Panc1 (cell line): ENCODE measurements at regions not wholly inside any gene's neighbourhood (a gene's known extent, or its start where the extent isn't known, plus 50 kb on each side); places are given as distances from the start of the nearest gene placed in this dataset.

ENCODE experiments used
- ATAC-seq: fragments of 200-7000 bp; cut with Tn5 transposase; 2 replicates; pipeline ENCODE4 v1.9.1; 2020; ENCODE audit warnings: mild to moderate bottlenecking, moderate library complexity
- BruUV-seq: library from RNA; stranded (reverse); fragments of 400-500 nt; replicated peaks from 2 replicates; lab custom pipeline; 2021; lab: Mats Ljungman, UMichigan
- CTCF ChIA-PET: fragments of 300-600 bp; sonication (Branson Sonifier 250); formaldehyde crosslinking; loops from one replicate; lab custom pipeline; 2022; ENCODE audit warnings: antibody characterized with exemption; lab: Charles Lee
- POLR2A ChIA-PET: fragments of 300-600 bp; sonication (Branson Sonifier 250); formaldehyde crosslinking; loops from one replicate; lab custom pipeline; 2022; ENCODE audit warnings: antibody characterized with exemption; lab: Charles Lee
- DNase-seq: peaks from one replicate; pipeline ENCODE4 v3.0.0-alpha.2; 2010; ENCODE audit warnings: low read depth, low spot score
- H3K27ac ChIP-seq: 2 replicates; pipeline ENCODE4 v1.5.1; 2011; ENCODE audit warnings: mild to moderate bottlenecking, low read length, inconsistent platforms
- H3K27me3 ChIP-seq: fragments of 200-500 bp; sonication (Bioruptor generic); 2 replicates; pipeline ENCODE4 v1.6.0; 2014; ENCODE audit warnings: low read length, inconsistent platforms; ENCODE audit not compliant: control insufficient read depth, insufficient read depth
- H3K36me3 ChIP-seq: fragments of 200-500 bp; sonication (Bioruptor generic); 2 replicates; pipeline ENCODE4 v1.5.1; 2014; ENCODE audit warnings: inconsistent platforms, mild to moderate bottlenecking, low read length, moderate library complexity; ENCODE audit not compliant: control insufficient read depth, insufficient read depth
- H3K4me1 ChIP-seq: 2 replicates; pipeline ENCODE4 v1.5.1; 2011; ENCODE audit warnings: inconsistent platforms, mild to moderate bottlenecking, low read length, moderate library complexity; ENCODE audit not compliant: control insufficient read depth, insufficient read depth
- H3K4me3 ChIP-seq, 2 experiments: 2 replicates each; pipeline ENCODE4 v1.5.1; 2011 to 2012; ENCODE audit warnings: low read depth in 2 of 2, low read length in 2 of 2, mild to moderate bottlenecking in 2 of 2, inconsistent platforms in 1 of 2, moderate library complexity in 1 of 2
- H3K9me3 ChIP-seq: fragments of 200-500 bp; sonication (Bioruptor generic); 2 replicates; pipeline ENCODE4 v1.5.1; 2014; ENCODE audit warnings: low read depth, mild to moderate bottlenecking, inconsistent platforms, low read length, moderate library complexity; ENCODE audit not compliant: control insufficient read depth, insufficient read depth
- POLR2AphosphoS5 ChIP-seq: IDR thresholded peaks from 2 replicates; pipeline ENCODE4 v1.6.1; 2012; ENCODE audit warnings: mild to moderate bottlenecking, low read depth, low read length, moderate library complexity
- SIN3A ChIP-seq: IDR thresholded peaks from 2 replicates; pipeline ENCODE4 v1.6.1; 2012; ENCODE audit warnings: low read depth, mild to moderate bottlenecking, low read length, moderate library complexity, borderline replicate concordance; ENCODE audit not compliant: insufficient read depth
- TCF7L2 ChIP-seq: IDR thresholded peaks from 2 replicates; pipeline ENCODE4 v1.6.1; 2011; ENCODE audit warnings: mild to moderate bottlenecking, low read depth, low read length, inconsistent platforms
- in situ Hi-C: cut with HindIII; loops from 2 replicates; pipeline ENCODE4 v1.10.0; 2016; ENCODE audit warnings: low sequenced_read_pairs, low pct_unique_long_range_greater_than_20kb
- intact Hi-C: fragments of 100-400 bp; cut with micrococcal nuclease; formaldehyde crosslinking; loops from one replicate; pipeline ENCODE4 v1.10.0; 2022; ENCODE audit not compliant: unreplicated experiment
- TF ChIP-seq, protein P1 (sequence below): fragments of 450-650 bp; IDR thresholded peaks from 2 replicates; pipeline ENCODE4 v1.5.1; 2017; ENCODE audit warnings: mild to moderate bottlenecking
- TF ChIP-seq, protein P2 (sequence below), 2 experiments: IDR thresholded peaks; 2 replicates each; pipeline ENCODE4 v1.6.1; 2011 to 2012; ENCODE audit warnings: low read depth in 2 of 2, control low read depth in 1 of 2, low read length in 1 of 2, mild to moderate bottlenecking in 1 of 2, moderate library complexity in 1 of 2; ENCODE audit not compliant: insufficient read depth in 1 of 2

DNA sequence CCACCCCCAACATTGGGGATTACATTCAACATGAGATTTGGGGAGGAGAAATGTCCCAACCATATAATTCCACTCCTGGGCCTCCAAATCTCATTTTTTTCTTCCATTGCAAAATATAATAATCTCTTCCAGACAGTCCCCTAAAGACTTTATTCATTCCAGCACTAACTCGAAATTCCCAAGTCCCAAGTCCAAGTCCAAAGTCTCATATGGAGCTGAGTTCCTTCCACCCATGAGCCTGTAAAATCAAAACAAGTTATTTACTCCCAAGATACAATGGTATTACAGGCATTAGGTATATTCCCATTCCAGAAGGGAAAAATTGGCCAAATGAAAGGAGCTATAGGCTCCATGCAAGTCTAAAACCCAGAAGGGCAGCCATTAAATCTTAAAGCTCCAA lies 56.7 kb downstream of the P2RY1 start:
- no peaks in the 10 kb centered on the region for H3K4me1 ChIP-seq
- H3K9me3 ChIP-seq = no peaks in the 10 kb centered on the region
- no peak overlapping the region for H3K27ac ChIP-seq
- TF ChIP-seq, protein P1, sequence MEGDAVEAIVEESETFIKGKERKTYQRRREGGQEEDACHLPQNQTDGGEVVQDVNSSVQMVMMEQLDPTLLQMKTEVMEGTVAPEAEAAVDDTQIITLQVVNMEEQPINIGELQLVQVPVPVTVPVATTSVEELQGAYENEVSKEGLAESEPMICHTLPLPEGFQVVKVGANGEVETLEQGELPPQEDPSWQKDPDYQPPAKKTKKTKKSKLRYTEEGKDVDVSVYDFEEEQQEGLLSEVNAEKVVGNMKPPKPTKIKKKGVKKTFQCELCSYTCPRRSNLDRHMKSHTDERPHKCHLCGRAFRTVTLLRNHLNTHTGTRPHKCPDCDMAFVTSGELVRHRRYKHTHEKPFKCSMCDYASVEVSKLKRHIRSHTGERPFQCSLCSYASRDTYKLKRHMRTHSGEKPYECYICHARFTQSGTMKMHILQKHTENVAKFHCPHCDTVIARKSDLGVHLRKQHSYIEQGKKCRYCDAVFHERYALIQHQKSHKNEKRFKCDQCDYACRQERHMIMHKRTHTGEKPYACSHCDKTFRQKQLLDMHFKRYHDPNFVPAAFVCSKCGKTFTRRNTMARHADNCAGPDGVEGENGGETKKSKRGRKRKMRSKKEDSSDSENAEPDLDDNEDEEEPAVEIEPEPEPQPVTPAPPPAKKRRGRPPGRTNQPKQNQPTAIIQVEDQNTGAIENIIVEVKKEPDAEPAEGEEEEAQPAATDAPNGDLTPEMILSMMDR = no peak
- TF ChIP-seq SIN3A (no peak), POLR2AphosphoS5 (no peak), TCF7L2 (no peak)
- TF ChIP-seq, protein P2, sequence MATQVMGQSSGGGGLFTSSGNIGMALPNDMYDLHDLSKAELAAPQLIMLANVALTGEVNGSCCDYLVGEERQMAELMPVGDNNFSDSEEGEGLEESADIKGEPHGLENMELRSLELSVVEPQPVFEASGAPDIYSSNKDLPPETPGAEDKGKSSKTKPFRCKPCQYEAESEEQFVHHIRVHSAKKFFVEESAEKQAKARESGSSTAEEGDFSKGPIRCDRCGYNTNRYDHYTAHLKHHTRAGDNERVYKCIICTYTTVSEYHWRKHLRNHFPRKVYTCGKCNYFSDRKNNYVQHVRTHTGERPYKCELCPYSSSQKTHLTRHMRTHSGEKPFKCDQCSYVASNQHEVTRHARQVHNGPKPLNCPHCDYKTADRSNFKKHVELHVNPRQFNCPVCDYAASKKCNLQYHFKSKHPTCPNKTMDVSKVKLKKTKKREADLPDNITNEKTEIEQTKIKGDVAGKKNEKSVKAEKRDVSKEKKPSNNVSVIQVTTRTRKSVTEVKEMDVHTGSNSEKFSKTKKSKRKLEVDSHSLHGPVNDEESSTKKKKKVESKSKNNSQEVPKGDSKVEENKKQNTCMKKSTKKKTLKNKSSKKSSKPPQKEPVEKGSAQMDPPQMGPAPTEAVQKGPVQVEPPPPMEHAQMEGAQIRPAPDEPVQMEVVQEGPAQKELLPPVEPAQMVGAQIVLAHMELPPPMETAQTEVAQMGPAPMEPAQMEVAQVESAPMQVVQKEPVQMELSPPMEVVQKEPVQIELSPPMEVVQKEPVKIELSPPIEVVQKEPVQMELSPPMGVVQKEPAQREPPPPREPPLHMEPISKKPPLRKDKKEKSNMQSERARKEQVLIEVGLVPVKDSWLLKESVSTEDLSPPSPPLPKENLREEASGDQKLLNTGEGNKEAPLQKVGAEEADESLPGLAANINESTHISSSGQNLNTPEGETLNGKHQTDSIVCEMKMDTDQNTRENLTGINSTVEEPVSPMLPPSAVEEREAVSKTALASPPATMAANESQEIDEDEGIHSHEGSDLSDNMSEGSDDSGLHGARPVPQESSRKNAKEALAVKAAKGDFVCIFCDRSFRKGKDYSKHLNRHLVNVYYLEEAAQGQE (IDR thresholded peaks at IDR 0.05; ENCODE audit: insufficient read depth in 1 of 2, low read depth in 2 of 2, low read length in 1 of 2) = no peak
- H3K27me3 ChIP-seq = no peaks in the 10 kb centered on the region
- intact Hi-C loops = no loop called here
- in situ Hi-C loops = no loop called here
- DNase-seq = no peak
- H3K36me3 ChIP-seq = no peaks in the 10 kb centered on the region
- ChIA-PET POLR2A (no interaction called here), CTCF (no interaction called here)
- no TSS peak for BruUV-seq
- no peak for ATAC-seq
- H3K4me3 ChIP-seq = no peak overlapping the region

DNA sequence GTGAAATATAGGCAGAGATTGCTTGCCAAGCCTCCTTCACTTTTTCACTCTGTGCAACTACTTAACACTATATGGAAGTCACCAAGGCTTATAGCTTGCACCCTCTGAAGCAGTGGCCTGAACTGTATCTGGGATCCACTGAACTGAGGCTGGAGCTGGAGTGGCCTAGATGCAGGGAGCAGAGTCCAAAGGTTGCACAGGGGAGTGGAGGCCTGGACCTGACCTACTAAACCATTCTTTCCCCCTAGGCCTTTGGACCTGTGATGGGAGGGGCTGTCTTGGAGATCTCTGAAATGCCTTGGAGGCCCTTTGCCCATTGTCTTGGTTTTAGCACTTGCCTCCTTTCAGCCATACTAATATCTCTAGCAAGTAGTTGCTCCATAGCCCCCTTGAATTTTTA lies 57.5 kb downstream of the P2RY1 start:
- no peak overlapping the region for H3K27ac ChIP-seq
- BruUV-seq = no TSS peak
- H3K4me3 ChIP-seq = no peak overlapping the region
- ChIA-PET POLR2A (no interaction called here), CTCF (no interaction called here)
- H3K9me3 ChIP-seq = no peaks in the 10 kb centered on the region
- H3K36me3 ChIP-seq = no peaks in the 10 kb centered on the region
- in situ Hi-C loops (no loop called here), intact Hi-C loops (no loop called here)
- TF ChIP-seq, protein P2 (IDR thresholded peaks at IDR 0.05; ENCODE audit: insufficient read depth in 1 of 2, low read depth in 2 of 2, low read length in 1 of 2) = no peak
- TF ChIP-seq, protein P1 = no peak
- no peak for TF ChIP-seq POLR2AphosphoS5
- no peak for TF ChIP-seq TCF7L2
- no peak for TF ChIP-seq SIN3A
- no peaks in the 10 kb centered on the region for H3K4me1 ChIP-seq
- ATAC-seq = no peak
- DNase-seq = no peak
- no peaks in the 10 kb centered on the region for H3K27me3 ChIP-seq
